Limb (tissue), 2 donors: ENCODE measurements at regions not wholly inside any gene's neighbourhood (a gene's known extent, or its start where the extent isn't known, plus 50 kb on each side); places are given as distances from the start of the nearest gene placed in this dataset.
"Not testable (repeated sequence)": the region's sequence is repeated elsewhere in the genome, so short reads cannot be mapped to it uniquely, and the experiment has no call there.

Experiments
- DNase-seq, 2 donors: peaks; one replicate each; pipeline ENCODE4 v3.0.0-alpha.2; 2016; ENCODE audit errors: extremely low spot score in 2 of 2

GRCh38 chr10:36452851-36453250 is 672.5 kb upstream of the ANKRD30A start:
- DNase-seq: no peak

- DNase-seq: no peak
Observed at GRCh38 chr10:36451391-36451970, 673.9 kb upstream of the ANKRD30A start.

GRCh38 chr10:36450380-36450779 is 675.0 kb upstream of the ANKRD30A start:
- no peak for DNase-seq

DNA sequence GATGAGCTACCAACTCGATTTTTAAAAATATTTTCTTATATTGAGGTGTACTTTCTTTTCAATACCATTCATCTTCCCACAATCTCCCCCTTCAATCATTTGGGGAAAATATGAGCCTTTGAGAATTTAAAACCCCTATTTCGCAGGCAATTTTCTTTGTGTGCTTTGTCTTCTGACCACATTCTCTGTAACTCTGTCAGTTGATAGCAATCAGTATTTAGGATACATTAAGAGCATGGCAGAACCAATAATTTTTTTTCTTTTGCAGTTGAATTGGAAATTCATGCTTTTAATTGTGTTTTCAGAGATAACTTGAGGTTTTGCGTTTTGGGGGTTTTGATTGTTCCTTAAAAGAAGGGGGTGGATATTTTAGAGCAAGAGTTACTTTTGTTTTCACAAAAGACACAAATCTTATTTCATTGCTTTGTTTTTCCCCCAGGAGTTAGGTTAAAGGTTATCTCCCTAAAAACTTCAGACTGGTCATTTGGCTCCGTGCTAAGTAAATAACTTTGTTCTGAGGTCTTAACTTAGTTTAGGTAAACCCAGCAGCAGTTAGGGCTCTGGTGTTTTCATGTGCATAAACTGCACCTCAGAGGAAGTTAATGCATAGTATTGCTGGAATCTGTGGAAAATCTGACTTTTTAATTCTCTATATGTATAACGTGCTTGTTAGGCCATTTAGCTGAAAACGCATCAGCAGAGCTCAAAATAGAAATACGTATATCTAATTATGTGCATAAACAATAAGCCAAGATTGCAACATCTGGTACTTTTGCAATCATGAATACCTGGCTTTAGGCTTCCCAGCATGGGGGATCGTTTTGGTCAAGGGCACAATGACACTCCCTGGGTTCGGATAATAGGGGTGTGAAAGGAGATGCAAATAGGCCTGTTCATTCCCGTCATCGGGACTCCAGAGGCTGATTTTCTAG is 676.4 kb upstream of the ANKRD30A start:
- no peak for DNase-seq

- peak; percentile 58 to 62 for DNase-seq
Observed at GRCh38 chr10:36446881-36447280, 678.5 kb upstream of the ANKRD30A start.

DNA sequence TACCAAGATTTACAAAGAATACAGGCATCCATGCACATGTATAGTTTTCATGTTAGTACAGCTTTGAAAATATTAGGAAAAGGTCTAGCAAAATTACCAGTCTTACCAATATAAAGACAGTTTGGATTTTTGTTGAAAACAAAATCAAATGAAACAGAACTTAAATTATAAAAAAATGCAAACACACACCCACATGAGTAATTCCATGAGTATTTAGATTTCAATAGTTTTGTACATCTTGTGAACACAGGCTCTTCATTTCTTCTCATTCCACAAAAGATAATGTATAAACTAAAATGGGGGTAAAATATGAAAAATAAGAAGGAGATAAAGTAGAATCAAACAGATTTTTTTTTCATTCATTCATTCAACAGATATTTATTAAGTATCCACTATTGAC is 682.2 kb upstream of the ANKRD30A start:
- DNase-seq: no peak

- DNase-seq: no peak
Observed at GRCh38 chr10:36441557-36441956, 683.8 kb upstream of the ANKRD30A start.

DNA sequence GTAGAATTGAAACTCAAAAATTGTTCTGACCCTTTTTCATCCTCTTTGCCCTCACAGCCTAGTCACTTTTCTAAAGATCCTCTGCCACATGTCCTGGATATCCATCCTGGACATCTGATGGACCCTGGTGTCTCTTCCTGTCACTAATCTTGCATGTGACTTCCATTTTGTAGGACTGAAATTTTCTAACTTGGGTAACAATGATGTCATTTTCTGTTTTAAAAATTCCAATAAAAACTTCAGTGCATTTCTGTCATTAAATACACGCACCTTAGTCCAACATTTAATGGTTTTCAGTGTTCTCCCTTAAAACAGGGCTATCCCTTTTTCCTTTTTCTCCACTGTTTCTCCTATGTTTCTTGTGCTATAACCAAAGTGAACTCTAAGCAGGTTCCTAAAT is 684.9 kb upstream of the ANKRD30A start:
- no peak for DNase-seq

DNA sequence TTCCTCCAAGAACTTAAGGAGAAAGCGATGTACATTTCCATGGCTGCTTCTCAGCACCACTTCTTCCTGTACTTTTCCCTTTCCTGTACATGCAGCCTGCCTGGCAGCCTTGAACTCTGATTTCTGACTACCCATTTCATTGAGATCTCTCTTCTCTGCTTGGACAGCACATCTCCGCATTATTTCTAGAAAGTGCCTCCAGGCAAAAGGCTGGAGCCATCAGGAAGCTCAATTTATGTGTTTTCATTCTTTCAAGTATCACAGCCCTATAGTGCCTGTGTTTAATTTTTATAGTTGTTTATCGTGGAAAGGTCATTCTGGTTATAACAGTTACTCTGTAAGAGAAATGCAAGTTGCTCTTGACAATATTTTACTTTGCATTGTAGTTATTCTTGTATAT is 688.0 kb upstream of the ANKRD30A start:
- no peak for DNase-seq

- no peak for DNase-seq
Observed at GRCh38 chr10:36428507-36428906, 696.9 kb upstream of the ANKRD30A start.

DNA sequence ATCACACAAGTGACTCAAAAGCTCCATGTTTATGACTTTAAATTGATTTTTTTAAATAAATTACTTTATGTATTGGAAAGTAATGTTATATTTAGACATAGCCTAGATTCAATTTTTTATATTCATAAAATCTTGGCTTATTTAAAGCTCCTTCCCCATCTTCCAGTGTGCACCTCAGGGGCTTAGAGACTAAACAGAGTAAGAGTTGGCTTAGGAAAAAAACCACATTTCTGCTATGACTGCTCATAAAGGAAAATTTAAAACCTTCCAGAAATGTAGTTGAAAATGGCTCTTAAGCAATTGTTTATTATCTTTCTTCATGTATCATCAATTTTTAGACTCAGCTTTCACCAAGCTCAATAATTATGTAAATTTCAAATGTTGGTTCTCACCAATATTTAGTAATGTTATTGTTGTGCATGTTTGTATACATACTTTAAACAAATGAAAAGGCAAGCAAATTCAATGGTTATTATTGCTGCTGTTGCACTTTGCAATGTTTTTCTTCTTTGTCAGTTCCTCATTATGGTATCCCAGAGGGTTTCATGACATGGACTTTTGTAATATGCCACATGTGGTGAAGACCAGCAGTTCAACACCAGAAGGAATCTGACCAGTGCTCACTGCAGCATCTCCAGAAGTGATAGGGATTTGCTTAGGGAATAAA is 700.1 kb upstream of the ANKRD30A start:
- peak in 1 of 2 donors; percentile 29 for DNase-seq

DNA sequence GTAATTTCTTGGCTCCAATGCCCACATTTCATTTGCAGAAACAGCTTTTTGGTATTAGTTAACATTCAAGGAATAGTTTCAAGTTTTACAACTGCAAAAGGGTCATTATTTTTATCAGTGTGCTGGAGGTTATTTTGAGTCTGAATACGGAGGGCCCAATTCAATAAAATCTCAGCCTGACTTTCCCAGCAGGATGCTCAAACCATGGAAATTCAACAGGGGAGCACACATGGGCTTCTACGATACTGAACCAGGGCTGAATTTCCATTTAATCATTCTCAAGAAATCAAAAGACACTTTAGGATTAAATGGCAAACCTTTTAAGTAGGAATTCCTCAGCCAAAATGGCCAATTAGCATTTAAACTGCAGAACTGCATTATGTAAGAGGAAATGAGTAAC is 700.9 kb upstream of the ANKRD30A start:
- no peak for DNase-seq

GRCh38 chr10:36423821-36424248 is 701.6 kb upstream of the ANKRD30A start:
- DNase-seq: peak in 1 of 2 donors; percentile 22

GRCh38 chr10:36421992-36422391 is 703.4 kb upstream of the ANKRD30A start:
- DNase-seq: peak in 1 of 2 donors; percentile 19

DNA sequence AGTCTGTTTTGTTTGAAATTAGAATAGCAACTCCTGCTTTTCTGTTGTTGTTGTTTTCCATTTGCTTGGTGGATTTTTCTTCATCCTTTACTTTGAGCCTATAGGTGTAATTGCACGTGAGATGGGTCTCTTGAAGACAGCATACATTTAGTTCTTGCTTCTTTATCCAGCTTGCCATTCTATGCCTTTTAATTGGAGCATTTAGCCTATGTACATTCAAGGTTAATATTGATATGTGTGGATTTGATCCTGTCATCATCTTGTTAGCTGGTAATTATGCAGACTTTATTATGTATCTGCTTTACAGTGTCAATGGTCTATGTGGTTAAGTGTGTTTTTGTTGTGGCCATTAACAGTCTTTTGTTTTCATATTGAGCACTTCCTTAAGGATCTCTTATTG is 708.9 kb upstream of the ANKRD30A start:
- DNase-seq: no peak

DNA sequence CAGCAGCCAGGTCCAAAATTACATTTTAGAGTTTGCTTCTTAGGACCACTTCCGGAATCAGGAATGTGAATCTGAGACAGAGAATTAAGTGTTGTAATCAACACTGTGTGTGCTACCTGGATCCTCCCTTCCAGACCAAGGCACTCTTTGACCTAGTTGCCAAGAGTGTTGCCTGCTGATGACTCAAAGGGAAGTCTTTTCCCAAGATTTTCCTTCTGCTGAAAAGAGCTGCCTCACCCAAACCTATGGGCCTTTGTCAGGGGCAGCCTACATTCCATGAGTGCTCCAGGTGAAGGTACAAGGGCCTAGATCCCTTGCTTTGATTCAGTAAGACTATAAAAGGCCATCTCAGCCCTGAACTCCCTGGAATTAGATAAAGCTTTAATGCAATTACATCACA is 712.5 kb upstream of the ANKRD30A start:
- no peak for DNase-seq

GRCh38 chr10:36400238-36400637 is 725.2 kb upstream of the ANKRD30A start:
- not testable (repeated sequence) for DNase-seq

GRCh38 chr10:36393801-36394200 is 731.6 kb upstream of the ANKRD30A start:
- no peak for DNase-seq

GRCh38 chr10:36391405-36391804 is 734.0 kb upstream of the ANKRD30A start:
- no peak for DNase-seq

DNA sequence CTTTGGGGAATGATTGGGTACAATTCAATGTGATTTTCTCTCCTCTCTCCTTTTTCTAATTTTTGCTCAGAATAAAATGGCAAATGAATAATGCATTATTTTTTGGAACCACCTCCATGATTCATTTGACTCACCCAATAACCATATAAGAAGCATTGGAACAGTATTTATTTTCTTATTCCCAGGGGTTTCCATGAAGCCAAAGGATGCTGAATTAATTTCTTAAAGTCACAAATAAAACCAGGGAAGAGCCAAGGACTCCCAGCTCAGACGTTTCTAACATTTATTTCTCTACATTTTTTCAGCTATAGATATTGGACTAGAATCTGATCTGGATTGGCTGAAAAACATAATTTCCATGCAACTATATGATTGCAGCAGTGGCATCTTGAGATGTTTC is 735.2 kb upstream of the ANKRD30A start:
- no peak for DNase-seq

GRCh38 chr10:36388166-36388565 is 737.2 kb upstream of the ANKRD30A start:
- no peak for DNase-seq

GRCh38 chr10:36385693-36386092 is 739.7 kb upstream of the ANKRD30A start:
- DNase-seq: no peak
